SK-N-SH (cell line): ENCODE measurements at regions not wholly inside any gene's neighbourhood (a gene's known extent, or its start where the extent isn't known, plus 50 kb on each side); places are given as distances from the start of the nearest gene placed in this dataset.

Experiments
- CTCF ChIA-PET: fragments of 300-600, 350-600 bp; formaldehyde crosslinking; extraction: SDS; loops from one replicate; lab custom pipeline; 2021; lab: Yijun Ruan, JAX
- POLR2A ChIA-PET: fragments of 350-600 bp; sonication (Branson Sonifier 250); formaldehyde crosslinking; extraction: SDS; loops from one replicate; lab custom pipeline; 2020; ENCODE audit warnings: antibody characterized with exemption, inconsistent platforms; lab: Yijun Ruan, JAX
- DNase-seq: peaks from one replicate; pipeline ENCODE4 v3.0.0; 2012
- H2AFZ ChIP-seq: fragments of 200-600 bp; sonication (generic); 2 replicates; pipeline ENCODE4 v1.8.1; 2016; ENCODE audit warnings: antibody characterized with exemption, mild to moderate bottlenecking, low read depth
- H3F3A ChIP-seq: fragments of 200-600 bp; sonication (generic); replicated peaks from 2 replicates; pipeline ENCODE3; 2016; ENCODE audit warnings: antibody characterized with exemption, mild to moderate bottlenecking; ENCODE audit not compliant: insufficient read depth
- H3K27ac ChIP-seq, 2 experiments: fragments of 200-500 bp in 1 of 2; fragments of 200-600 bp in 1 of 2; sonication (Bioruptor generic) in 1 of 2; sonication (generic), shearing (Covaris generic) in 1 of 2; 2 replicates each; pipeline versions ENCODE4 v1.5.1 to v1.6.1; 2014 to 2016; ENCODE audit warnings: low read depth in 2 of 2, inconsistent platforms in 1 of 2, low read length in 1 of 2, mild to moderate bottlenecking in 1 of 2, mixed read lengths in 1 of 2
- H3K27me3 ChIP-seq: fragments of 200-600 bp; sonication (generic), shearing (Covaris generic); 2 replicates; pipeline ENCODE4 v1.6.1; 2016; ENCODE audit warnings: mixed run types; ENCODE audit not compliant: insufficient read depth
- H3K36me3 ChIP-seq, 2 experiments: fragments of 200-500 bp in 1 of 2; fragments of 200-600 bp in 1 of 2; sonication (Bioruptor generic) in 1 of 2; sonication (generic) in 1 of 2; replicated peaks in 1 of 2; 2 replicates each; pipeline versions ENCODE3 to v1.5.1; 2014 to 2016; ENCODE audit warnings: low read length in 1 of 2, mild to moderate bottlenecking in 1 of 2; ENCODE audit not compliant: insufficient read depth in 2 of 2, control insufficient read depth in 1 of 2
- H3K4me1 ChIP-seq, 2 experiments: fragments of 200-500 bp in 1 of 2; fragments of 200-600 bp in 1 of 2; sonication (Bioruptor generic) in 1 of 2; sonication (generic), shearing (Covaris generic) in 1 of 2; 2 replicates each; pipeline versions ENCODE4 v1.5.1 to v1.6.1; 2014 to 2016; ENCODE audit warnings: low read depth in 1 of 2, low read length in 1 of 2, mixed run types in 1 of 2; ENCODE audit not compliant: insufficient read depth in 2 of 2, control insufficient read depth in 1 of 2
- H3K4me2 ChIP-seq: fragments of 200-600 bp; sonication (generic), shearing (Covaris generic); 2 replicates; pipeline ENCODE4 v1.6.1; 2017; ENCODE audit warnings: mixed run types
- H3K4me3 ChIP-seq, 2 experiments: fragments of 200-500 bp in 1 of 2; fragments of 200-600 bp in 1 of 2; sonication (Bioruptor generic) in 1 of 2; sonication (generic), shearing (Covaris generic) in 1 of 2; 2 replicates each; pipeline versions ENCODE4 v1.5.1 to v1.8.1; 2014 to 2016; ENCODE audit warnings: low read depth in 2 of 2, inconsistent platforms in 1 of 2, low read length in 1 of 2, mild to moderate bottlenecking in 1 of 2, mixed read lengths in 1 of 2, moderate library complexity in 1 of 2
- H3K79me2 ChIP-seq: fragments of 200-600 bp; sonication (generic); 2 replicates; pipeline ENCODE4 v1.8.1; 2017; ENCODE audit warnings: mild to moderate bottlenecking; ENCODE audit not compliant: insufficient read depth
- H3K9ac ChIP-seq: fragments of 200-600 bp; sonication (generic); 2 replicates; pipeline ENCODE4 v1.6.1; 2017; ENCODE audit warnings: mixed run types
- H3K9me2 ChIP-seq: fragments of 200-600 bp; sonication (generic); 2 replicates; pipeline ENCODE4 v1.6.1; 2017; ENCODE audit warnings: mixed run types
- H3K9me3 ChIP-seq: fragments of 200-600 bp; sonication (generic); 2 replicates; pipeline ENCODE4 v1.6.1; 2017; ENCODE audit warnings: mixed run types, mild to moderate bottlenecking, moderate library complexity
- H4K20me1 ChIP-seq: fragments of 200-600 bp; sonication (generic); 2 replicates; pipeline ENCODE4 v1.6.1; 2017; ENCODE audit warnings: mild to moderate bottlenecking, mixed run types; ENCODE audit not compliant: insufficient read depth
- CHD2 ChIP-seq: fragments of 150-350 bp; IDR thresholded peaks from 2 replicates; pipeline ENCODE4 v1.6.1; 2018; ENCODE audit warnings: low read length; ENCODE audit not compliant: partially characterized antibody
- FOXJ3 ChIP-seq: sonication (generic); formaldehyde crosslinking; IDR thresholded peaks from 2 replicates; pipeline ENCODE4 v1.5.1; 2020; ENCODE audit warnings: mild to moderate bottlenecking, missing genetic modification reagents
- FOXM1 ChIP-seq: IDR thresholded peaks from 2 replicates; pipeline ENCODE4 v1.4.0; 2012; ENCODE audit warnings: low read depth, mild to moderate bottlenecking
- GATA2 ChIP-seq: sonication (generic); formaldehyde crosslinking; IDR thresholded peaks from 2 replicates; pipeline ENCODE4 v1.5.0; 2020; ENCODE audit warnings: mild to moderate bottlenecking, missing genetic modification reagents
- JUND ChIP-seq: IDR thresholded peaks from 2 replicates; pipeline ENCODE4 v1.4.0; 2012
- MEF2A ChIP-seq: IDR thresholded peaks from 2 replicates; pipeline ENCODE4 v1.4.0; 2012; ENCODE audit warnings: low read depth, borderline replicate concordance
- MXI1 ChIP-seq: IDR thresholded peaks from 2 replicates; pipeline ENCODE4 v1.6.1; 2012; ENCODE audit warnings: mild to moderate bottlenecking, low read depth, low read length, improper control_type of control experiment
- NRF1 ChIP-seq: IDR thresholded peaks from 2 replicates; pipeline ENCODE4 v1.6.1; 2012; ENCODE audit warnings: low read depth, mild to moderate bottlenecking, low read length
- POLR2AphosphoS5 ChIP-seq: IDR thresholded peaks from 2 replicates; pipeline ENCODE4 v1.6.1; 2012; ENCODE audit warnings: low read depth, low read length
- RCOR1 ChIP-seq: fragments of 150-350 bp; IDR thresholded peaks from 2 replicates; pipeline ENCODE4 v1.6.1; 2017; ENCODE audit warnings: antibody characterized with exemption, low read length
- REST ChIP-seq: IDR thresholded peaks from 2 replicates; pipeline ENCODE4 v1.6.1; 2012; ENCODE audit warnings: mild to moderate bottlenecking, low read depth, low read length, moderate library complexity
- RFX5 ChIP-seq: IDR thresholded peaks from 2 replicates; pipeline ENCODE4 v1.6.1; 2012; ENCODE audit warnings: mild to moderate bottlenecking, improper control_type of control experiment, low read length
- RXRA ChIP-seq: IDR thresholded peaks from 2 replicates; pipeline ENCODE4 v1.4.0; 2012; ENCODE audit warnings: low read depth, mild to moderate bottlenecking, borderline replicate concordance
- TCF12 ChIP-seq: IDR thresholded peaks from 2 replicates; pipeline ENCODE4 v1.4.0; 2012
- USF1 ChIP-seq: IDR thresholded peaks from 2 replicates; pipeline ENCODE4 v1.4.0; 2012; ENCODE audit warnings: low read depth, borderline replicate concordance
- USF2 ChIP-seq: fragments of 150-350 bp; IDR thresholded peaks from 2 replicates; pipeline ENCODE4 v1.6.1; 2017; ENCODE audit warnings: antibody characterized with exemption, low read length, low read depth, borderline replicate concordance
- WGBS: methylation state at CpG from one replicate; pipeline ENCODE4 v1.1.6; 2017; ENCODE audit warnings: low lambda C conversion rate; 5-methylcytosine and 5-hydroxymethylcytosine counted together

- H3F3A ChIP-seq, result no peaks in the 10 kb centered on the region
- ChIA-PET POLR2A (no interaction called here), CTCF (no interaction called here)
- no peaks in the 10 kb centered on the region for H3K27me3 ChIP-seq
- H4K20me1 ChIP-seq, result no peaks in the 10 kb centered on the region
- H3K9me3 ChIP-seq, result no peaks in the 10 kb centered on the region
- H3K4me3 ChIP-seq, result no peak overlapping the region
- H3K79me2 ChIP-seq, result no peaks in the 10 kb centered on the region
- TF ChIP-seq JUND (no peak), FOXM1 (no peak)
- H2AFZ ChIP-seq, result no peak overlapping the region
- DNase-seq, result no peak
- H3K27ac ChIP-seq, result no peak overlapping the region
- no peak overlapping the region for H3K4me2 ChIP-seq
- H3K9ac ChIP-seq, result no peak overlapping the region
- peaks cover 0 to 7% of the 10 kb centered on the region in 2 experiments; a peak in 1 of 4 replicates for H3K4me1 ChIP-seq
- H3K9me2 ChIP-seq, result no peaks in the 10 kb centered on the region
- WGBS, result 92% methylated on average over 6 of the region's 6 CpGs
- H3K36me3 ChIP-seq, result no peaks in the 10 kb centered on the region
Observed at GRCh38 chr20:19915111-19915798, 101.9 kb upstream of the NAA20 start.

GRCh38 chr20:19916531-19917485 lies 100.4 kb upstream of the NAA20 start:
- Histone ChIP-seq H4K20me1 (no peaks in the 10 kb centered on the region), H3K4me1 (peaks cover 0 to 7% of the 10 kb centered on the region in 2 experiments; a peak in 1 of 4 replicates), H3K36me3 (no peaks in the 10 kb centered on the region), H3K4me3 (no peak overlapping the region), H3K79me2 (no peaks in the 10 kb centered on the region), H3F3A (no peaks in the 10 kb centered on the region), H3K27me3 (no peaks in the 10 kb centered on the region), H3K27ac (no peak overlapping the region), H3K9ac (no peak overlapping the region), H3K9me3 (no peaks in the 10 kb centered on the region), H3K9me2 (no peaks in the 10 kb centered on the region), H3K4me2 (no peak overlapping the region), H2AFZ (no peak overlapping the region)
- WGBS, result 93% methylated on average over 12 of the region's 12 CpGs
- no peak for DNase-seq
- TF ChIP-seq CHD2 (no peak), NRF1 (no peak), RFX5 (no peak), GATA2 (CRISPR knock-in tag) (no peak), RXRA (no peak), TCF12 (no peak), RCOR1 (no peak), MXI1 (no peak), FOXM1 (no peak), REST (no peak), POLR2AphosphoS5 (no peak), USF1 (no peak), USF2 (no peak), MEF2A (no peak), FOXJ3 (no peak)
- POLR2A ChIA-PET, result no interaction called here
- CTCF ChIA-PET, result interaction anchor here (0.9 kb wide), 1 partner anchor 8 kb away, joined by 3 read pairs; no protein-coding TSS in a partner anchor
